ENCODE measurements at regions not wholly inside any gene's neighbourhood (a gene's known extent, or its start where the extent isn't known, plus 50 kb on each side); places are given as distances from the start of the nearest gene placed in this dataset.

- no peak for TF ChIP-seq CTCF (IDR thresholded peaks at IDR 0.05 in 8 of 11, conservative IDR thresholded peaks at IDR 0.05 in 3 of 11)
- TF ChIP-seq POLR2A (IDR thresholded peaks at IDR 0.05) = no peak
Observed at GRCh38 chr12:83603106-83603505, 916.4 kb downstream of the TMTC2 start.

Data from spleen (tissue), 7 donors.